ENCODE measurements at regions not wholly inside any gene's neighbourhood (a gene's known extent, or its start where the extent isn't known, plus 50 kb on each side); places are given as distances from the start of the nearest gene placed in this dataset.
"Not testable (repeated sequence)": the region's sequence is repeated elsewhere in the genome, so short reads cannot be mapped to it uniquely, and the experiment has no call there.

DNA sequence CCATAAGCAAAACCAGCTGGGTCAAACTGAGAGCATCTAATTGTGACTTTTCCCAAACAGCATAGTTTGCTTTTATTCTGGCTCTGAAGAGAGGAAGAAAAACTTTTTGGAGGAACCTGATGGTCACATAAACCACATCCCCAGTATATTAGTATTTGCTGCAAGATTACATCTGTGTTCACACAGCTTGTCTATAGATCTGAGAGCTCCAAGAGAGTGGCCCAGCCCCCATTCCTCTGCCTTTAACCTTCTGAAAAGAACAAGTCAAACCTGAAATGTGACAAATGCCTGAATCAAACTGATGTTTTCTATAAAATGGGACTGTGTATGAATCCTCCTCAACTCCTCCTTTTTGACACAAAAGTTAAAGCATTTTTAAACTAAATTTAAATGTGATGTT is 435.2 kb downstream of the ZNF479 start:
- DNase-seq (ENCODE audit: low spot score), result not testable (repeated sequence)

DNA sequence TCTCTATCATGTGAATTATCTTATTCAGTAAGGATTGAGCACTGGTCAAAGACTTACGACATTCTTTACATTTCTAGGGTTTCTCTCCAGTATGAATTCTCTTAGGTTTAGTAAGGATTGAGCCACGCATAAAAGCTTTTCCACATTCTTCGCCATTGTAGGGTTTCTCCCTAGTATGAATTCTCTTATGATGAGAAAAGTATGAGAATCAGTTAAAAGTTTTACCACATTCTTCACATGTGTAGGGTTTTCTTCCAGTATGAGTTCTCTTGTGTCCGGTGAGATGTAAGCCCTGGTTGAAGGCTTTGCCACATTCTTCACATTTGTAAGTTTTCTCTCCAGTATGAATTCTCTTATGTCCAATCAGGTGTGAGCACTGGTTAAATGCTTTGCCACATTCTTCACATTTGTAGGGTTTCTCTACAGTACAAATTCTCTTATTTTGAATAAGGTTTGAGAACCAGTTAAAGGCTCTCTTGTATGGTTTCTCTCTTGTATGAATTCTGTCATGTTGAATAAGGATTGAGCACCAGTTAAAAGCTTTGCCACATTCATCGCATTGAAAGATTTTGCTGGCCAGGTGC is 445.9 kb downstream of the ZNF479 start:
- no peak for DNase-seq (ENCODE audit: low spot score)

DNA sequence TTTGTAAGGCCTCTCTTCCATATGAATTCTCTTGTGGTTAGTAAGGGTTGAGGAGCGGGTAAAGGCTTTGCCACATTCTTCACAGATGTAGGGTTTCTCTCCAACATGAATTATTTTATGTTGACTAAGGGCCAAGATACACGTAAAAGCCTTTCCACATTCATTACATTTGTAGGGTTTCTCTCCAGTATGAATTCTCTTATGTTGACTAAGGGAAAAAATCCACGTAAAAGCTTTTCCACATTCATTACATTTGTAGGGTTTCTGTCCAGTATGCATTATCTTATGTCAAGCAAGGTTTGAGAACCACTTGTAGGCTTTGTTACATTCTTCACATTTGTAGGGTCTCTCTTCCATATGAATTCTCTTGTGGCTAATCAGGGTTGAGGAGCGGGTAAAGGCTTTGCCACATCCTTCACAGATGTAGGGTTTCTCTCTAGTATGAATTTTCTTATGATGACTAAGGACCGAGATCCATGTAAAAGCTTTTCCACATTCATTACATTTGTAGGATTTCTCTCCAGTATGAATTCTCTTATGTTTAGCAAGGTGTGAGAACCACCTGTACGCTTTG is 493.0 kb downstream of the ZNF479 start:
- DNase-seq (ENCODE audit: low spot score), result no peak

DNA sequence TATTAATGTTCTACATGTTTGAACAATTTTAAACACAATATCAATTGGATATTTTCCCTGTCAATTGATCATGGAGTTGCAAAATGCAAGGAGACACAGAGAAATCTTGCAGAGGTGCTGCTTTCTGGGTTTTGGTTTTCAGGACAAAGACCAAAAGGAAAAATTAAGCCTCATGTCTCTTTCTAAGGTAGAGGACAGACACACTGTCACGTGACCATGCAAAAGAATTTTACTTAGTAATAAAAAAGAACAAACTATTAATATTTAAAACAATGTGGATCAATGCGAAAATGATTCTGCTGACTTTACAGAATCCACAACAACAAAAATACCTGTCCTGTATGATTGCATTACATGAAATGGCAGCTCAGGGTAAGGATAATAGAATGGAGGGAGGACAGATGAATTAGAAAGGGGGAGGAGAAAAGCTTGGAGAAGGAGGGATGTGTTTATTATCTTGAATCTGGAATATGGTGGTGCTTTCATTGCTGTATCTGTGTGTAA is 493.7 kb upstream of the NUPR2 start:
- DNase-seq (ENCODE audit: low spot score), result no peak

DNA sequence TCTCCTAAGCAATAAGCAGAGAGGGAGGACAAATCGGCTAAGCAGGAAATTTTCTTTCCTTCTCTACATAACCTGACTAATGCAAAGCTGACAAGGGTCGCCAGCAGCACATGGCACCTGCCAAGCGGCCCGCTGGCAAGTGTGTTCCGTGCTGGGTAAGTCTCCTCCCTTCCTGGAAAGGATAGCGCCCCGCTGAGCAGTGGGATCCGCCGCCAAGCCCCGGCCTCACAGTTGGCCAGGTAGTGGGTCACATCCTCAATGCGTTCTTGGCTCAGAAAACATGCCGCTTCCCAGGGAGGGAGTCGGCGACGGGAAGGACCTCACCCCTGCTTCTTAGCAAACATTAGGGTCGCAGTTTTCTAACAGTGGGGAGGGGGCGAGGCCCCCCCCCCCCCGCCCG is 488.9 kb upstream of the NUPR2 start:
- no peak for DNase-seq (ENCODE audit: low spot score)

DNA sequence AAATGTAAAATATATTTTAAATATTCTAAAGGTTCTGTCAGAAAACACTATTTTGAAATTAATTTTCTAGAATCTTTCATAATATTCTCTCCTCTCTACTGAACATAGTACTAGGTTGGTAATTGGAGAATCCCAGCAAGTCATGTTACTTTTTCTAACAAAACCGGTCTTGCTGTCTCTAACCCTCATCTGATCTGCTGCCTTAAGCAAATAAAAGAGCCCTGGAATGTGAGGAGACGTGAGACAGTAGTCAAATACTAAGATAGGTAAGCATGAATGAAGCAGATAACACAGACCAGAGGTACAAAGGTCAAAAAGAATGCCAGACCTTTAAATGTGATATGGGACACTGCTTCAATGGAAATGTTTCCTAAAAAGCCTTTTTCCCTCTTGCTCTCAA is 462.4 kb upstream of the NUPR2 start:
- DNase-seq (ENCODE audit: low spot score), result no peak

DNA sequence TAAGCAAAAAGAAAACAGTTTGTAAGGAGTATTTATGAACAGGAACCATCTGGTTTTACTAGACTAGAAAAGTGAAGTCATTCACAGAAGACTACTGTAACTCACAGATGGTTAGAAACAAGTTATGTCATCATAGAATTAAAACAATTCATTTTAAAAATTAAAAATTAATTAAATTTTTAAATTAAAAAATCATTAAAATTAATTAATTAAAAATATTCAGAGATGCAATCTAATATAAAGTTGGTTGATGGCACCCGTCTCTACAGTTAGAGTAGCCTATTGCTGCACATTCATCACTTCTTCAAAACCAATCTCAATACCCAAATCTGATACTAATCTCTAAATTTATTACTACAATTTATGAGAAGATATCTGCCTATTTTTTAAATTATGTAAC is 454.8 kb upstream of the NUPR2 start:
- DNase-seq (ENCODE audit: low spot score), result no peak

DNA sequence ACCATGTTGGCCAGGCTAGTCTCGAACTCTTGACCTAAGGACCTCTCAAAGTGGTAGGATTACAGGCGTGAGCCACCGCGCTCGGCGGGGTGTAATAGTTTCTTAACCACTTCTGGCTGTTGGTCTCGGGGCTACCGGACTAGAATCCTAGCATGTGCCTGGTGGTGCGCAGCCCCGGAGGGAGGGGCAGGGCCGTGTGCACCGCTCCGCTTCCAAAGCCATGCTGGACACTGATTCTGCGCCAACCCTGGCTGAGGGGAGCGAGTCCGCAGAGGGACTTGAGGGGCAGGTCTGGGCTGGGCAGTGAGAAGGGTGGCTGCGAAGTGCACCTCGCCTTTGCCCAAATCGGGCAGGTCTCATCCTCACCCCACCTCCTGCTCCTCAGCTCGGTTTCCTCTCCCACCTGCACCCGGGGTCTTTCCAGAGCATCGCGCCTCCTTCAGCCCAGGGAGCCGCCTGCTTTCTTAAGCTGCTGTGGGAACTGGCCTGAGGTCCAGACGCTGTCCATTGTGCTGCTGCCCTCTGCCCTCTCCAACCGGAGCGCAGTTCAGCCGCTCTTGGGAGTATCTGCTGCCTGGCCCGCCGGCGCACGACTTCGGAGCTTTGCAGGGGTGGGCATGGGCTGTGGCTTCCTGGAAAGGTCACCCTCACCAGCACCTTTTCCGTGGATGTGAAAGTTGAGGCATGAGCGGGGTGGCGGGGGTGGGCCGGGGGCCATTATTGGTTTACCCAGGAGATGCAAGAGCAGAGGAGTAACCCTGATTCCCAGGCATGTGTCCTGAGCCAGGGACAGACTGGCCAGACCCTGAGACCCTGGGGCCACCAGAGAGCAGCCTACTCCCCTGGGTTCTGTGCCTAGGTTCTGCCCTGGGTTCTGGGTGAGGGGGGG is 422.6 kb upstream of the NUPR2 start:
- DNase-seq (ENCODE audit: low spot score), result no peak

DNA sequence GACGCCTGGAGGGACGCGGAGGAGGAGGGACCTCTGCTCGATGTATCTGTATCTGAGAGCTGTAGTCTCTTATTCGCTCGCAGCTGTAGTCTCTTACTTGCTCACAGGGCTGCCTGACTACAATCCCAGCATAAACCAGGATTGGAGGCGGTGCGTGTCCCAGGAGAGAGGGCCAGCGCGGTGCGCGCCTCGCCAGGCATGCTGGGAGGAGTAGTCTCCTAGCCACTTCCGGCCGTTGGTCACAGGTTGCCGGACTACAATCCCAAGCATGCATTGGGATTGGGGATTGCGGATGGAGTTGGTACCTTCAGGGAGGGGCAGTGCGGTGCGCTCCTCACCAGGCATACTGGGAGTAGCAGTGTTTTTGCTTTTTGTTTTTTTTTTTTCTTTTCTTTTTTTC is 421.7 kb upstream of the NUPR2 start:
- no peak for DNase-seq (ENCODE audit: low spot score)

DNA sequence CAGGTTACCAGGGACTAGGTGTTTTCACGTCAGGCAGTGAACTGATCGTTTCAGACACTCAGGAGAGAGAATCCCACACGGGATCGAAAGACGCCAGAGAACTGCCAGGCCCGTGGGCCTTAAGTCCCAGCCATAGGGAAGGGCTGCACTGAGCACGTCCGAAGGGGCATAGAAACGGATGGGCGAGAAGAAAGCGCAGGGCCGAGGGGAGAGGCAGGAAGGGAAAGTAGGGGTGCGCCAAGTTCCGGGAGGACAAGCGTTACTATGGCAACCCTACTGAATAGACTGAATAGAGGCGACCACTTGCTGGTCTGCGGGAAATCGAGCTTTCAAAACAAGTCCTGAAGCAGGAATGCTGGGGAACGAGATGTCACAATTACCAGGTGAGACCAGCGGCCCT is 421.3 kb upstream of the NUPR2 start:
- no peak for DNase-seq (ENCODE audit: low spot score)

DNA sequence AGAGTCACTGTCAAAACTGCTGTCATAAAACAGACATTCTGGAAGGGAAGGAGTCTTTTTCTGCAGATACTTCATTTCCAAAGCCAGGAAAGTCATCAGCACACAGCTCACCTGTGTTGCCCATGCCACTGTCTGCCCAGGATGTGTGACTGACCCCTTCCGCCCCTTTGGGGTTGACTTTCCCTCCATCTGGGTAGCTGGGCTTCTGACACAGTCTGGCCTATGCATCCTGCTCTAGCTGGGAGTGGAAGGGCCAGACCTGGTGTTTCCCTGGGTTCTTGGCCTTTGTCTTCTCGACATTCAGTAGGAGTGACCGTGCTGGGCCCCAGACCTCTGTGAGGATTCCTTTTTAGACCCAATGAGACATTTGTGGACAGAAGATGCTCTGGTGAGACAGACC is 378.9 kb upstream of the NUPR2 start:
- no peak for DNase-seq (ENCODE audit: low spot score)

DNA sequence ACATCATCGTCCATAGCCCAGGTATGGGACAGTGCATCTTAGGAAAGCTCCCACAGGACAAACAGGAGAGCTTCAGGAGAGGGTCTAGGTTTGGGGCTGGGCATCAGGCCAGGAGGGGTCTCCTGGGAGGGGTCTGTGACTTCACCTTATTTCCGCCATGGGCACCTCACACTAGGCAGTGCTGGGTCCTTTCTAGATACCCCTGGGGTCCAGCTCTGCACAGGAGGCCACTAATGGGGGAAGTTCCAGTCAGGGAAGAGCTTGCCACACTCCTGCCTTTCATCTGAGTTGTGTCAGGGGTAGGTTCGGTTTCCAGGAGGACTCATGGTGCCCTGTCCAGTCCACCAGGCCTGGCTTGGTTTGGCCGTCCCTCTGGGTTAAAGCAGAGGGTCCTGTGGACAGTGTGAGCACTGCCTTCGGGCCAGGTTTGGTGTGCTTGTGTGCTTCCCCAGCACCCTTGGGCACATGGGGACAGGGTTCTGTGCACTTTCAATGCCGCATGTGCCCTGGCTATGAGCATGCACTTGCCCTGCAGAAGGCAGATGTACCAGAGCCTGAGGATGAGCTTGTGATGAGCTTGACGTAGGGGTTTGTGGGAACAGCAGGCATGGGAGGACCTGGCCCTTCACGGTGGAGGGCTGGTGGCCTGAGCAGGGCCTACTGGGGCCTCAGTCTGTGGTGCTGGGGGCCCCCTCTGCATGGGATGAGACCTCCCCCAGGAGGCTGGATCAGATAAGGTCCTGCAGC is 377.7 kb upstream of the NUPR2 start:
- DNase-seq (ENCODE audit: low spot score), result no peak

DNA sequence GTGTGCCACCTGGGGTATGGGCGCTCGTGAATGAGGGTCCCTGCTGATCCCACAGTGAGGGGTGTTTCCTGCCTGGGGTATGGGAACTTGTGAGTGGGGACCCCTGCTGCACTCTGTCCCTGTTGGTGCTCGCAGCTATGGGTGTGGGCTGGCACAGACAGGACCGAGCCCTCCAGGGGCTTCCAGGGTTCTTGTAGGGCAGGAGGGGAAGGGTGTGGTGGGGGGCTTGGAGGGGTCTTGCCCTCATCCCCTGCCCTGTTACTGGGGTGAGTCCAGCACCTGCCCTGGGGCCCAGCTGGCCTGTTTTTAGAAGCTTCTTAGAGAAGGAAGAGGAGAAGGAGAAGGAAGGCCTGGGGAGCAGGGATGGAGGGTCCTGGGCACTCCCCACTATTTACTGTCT is 377.0 kb upstream of the NUPR2 start:
- no peak for DNase-seq (ENCODE audit: low spot score)

DNA sequence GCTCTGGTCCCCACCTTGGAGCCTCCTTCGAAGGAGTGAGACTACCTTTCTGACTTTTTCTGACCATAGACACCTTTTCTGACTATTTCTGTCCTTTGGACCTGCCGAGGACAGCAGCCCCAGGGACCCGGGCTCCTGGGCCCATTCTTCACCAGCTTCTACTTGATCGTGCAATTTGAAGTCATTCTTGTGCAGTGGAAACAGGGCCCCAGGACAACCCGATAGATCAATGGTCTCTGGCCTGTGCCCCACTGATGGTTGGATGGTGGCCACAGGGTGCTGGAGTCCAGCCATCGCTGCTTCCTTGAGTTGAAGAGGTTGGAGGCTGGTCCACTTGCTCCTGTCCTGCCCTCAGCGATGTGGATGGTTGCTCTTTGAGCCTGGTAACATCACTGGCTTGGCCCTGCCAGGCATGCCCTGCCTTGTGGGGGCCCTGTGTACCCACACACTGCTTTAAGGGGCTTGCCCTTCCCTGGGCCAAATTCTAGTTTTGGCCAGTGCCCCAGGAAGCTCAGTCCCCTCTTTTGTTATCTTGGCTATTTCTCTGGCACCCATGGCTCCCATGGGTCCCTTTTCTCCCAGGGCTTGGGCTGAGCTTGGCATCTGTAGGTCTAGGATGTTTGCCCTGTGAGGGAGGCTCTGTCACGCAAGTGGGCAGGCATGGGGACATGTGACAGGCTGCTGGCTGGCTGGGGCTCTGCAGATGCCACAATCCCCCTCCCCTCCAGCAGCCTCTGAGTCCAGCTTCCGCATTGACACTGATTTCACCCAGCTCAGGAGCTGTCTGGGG is 375.6 kb upstream of the NUPR2 start:
- DNase-seq (ENCODE audit: low spot score), result no peak

DNA sequence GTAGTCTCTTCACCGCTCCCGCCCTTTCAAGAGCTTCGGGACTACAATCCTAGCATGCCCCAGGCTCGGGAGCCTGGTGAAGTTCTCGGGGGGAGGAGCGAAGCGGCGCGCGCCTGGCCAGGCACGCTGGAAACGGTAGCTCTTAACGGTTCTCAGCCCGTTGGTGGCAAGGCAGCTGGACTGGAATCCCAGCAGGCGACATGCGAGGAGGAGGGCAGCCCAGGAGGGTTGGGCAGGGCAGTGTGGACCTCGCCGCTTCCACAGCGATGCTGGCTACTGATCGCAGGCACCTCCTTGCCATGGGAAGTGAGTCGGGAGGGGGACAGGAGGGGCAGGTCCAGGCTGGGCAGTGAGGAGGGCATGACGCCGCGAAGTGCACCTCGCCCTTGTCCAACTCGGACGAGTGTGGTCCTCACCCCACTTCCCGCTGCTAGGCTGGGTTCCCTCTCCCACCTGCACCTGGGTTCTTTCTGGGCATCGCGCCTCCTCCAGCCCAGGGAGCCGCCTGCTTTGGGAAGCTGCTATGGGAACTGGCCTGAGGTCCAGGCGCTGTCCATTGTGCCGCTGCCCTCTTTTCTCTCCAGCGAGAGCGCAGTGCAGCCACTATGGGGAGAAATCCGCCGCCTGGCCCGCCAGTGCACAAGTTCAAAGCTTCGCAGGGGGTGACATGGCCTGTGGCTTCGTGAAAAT is 367.8 kb upstream of the NUPR2 start:
- no peak for DNase-seq (ENCODE audit: low spot score)

DNA sequence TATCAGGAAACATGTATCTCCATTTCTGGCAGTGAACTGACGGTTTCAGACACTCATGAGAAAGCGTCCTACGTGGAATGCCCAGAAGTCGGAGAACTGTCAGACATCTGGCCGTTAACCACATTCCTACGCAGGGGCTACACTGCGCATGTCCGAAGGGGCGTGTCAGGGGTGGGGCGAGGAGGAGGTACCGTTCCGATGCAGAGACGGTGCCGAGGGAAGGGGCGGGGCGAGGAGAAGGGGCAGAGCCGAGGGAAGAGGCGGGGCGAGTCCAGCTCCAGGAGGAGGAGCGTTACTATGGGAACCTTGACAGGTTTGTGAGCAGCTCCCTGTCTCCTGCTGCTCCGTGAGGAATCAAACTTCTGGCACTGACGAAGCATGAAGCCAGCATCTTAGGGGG is 366.9 kb upstream of the NUPR2 start:
- no peak for DNase-seq (ENCODE audit: low spot score)

DNA sequence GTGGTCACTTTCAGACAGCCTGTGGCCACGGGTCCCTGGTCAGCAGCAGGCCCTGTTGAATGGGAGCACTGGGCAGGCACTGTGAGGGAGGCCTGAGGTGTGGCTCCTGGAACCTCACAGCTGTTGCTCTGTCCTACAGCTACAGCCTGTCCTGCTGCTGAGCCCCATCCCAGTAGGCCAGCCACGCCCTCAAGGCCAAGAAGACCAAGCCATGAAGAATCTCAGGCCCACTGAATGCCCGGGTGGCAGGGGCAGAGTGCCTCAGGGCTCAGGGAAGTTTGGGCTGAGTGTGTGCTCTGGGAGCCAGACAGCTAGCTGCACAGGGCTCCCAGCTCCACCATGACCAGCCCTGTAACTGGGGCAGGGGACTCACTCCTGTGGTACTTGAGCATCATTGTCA is 363.5 kb upstream of the NUPR2 start:
- peak; percentile 68 for DNase-seq (ENCODE audit: low spot score)

DNA sequence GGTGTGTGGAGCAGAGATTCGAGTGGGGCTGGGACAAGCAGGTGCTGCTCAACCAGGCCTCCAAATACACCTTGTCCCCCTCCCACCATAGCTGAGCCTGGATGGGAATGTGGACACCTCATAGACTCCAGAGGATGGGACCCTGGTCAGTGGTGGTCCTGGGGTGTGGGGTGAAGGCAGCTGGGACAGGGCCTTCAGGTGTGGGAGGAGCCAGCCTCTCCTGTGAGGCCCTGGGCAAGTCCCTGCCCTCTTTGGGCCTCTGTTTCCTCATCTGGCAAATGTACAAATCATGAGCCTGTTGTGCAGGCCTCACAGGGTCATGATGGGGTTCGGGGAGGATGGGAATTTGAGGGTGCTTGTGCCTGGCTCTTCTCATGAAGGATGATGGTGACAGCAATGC is 362.9 kb upstream of the NUPR2 start:
- no peak for DNase-seq (ENCODE audit: low spot score)

DNA sequence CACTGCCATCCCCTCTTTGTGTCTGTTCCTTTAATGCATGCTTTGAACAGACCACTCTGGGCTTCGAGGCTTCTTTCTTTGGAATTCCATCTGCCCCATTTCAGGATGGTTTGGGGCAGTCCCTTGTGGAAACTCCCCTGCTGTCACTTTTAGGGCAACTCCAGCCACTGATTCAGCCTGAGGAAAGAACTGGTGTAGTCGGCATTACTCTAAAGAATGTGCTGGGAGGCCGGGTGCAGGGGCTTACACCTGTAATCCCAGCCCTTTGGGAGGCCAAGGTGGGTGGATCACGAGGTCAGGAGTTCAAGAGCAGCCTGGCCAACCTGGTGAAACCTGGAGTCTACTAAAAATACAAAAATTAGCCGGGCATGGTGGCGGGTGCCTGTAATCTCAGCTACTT is 358.1 kb upstream of the NUPR2 start:
- DNase-seq (ENCODE audit: low spot score), result no peak

DNA sequence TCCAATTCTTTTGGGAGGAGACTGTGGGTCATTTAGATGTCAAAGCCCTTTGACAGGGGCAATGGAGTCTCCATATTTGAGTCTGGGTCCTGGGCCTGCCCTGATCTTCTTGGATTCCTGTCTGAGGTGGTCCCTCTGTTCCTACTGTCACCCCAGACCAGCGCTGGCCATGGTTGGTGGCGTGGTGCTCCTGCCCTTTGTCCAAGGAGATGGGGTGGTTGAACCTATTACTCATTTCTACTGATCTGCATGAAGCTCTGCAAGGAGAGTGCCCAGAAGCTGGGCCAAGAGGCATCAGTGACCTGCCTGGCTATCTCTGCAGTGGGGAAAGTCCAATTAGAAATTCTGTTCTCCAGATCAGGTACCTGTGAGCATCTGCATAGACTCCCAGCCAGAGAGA is 355.6 kb upstream of the NUPR2 start:
- DNase-seq (ENCODE audit: low spot score), result no peak

All from mesenteric fat pad (tissue), 1 donor.